Activated T-cell treated with anti-CD3 and anti-CD28 coated beads, Interleukin-2, amount 50 U/mL, for 48 hours (primary cell): ENCODE measurements at regions not wholly inside any gene's neighbourhood (a gene's known extent, or its start where the extent isn't known, plus 50 kb on each side); places are given as distances from the start of the nearest gene placed in this dataset.

Source experiments
- DNase-seq, 2 experiments: peaks; one replicate each; pipeline ENCODE4 v3.0.0-alpha.2; 2020

GRCh38 chr4:41318839-41319530, 62.3 kb downstream of the UCHL1 start:
- DNase-seq = no peak

GRCh38 chr4:41319553-41319952, 62.8 kb downstream of the UCHL1 start:
- no peak for DNase-seq

GRCh38 chr4:41320278-41320677, 63.5 kb downstream of the UCHL1 start:
- DNase-seq = no peak

- no peak for DNase-seq
Observed at GRCh38 chr4:41320786-41321185, 64.1 kb downstream of the UCHL1 start.

GRCh38 chr4:41321216-41321945, 64.7 kb downstream of the UCHL1 start:
- no peak for DNase-seq

GRCh38 chr4:41322617-41323016, 65.9 kb downstream of the UCHL1 start:
- no peak for DNase-seq

DNA sequence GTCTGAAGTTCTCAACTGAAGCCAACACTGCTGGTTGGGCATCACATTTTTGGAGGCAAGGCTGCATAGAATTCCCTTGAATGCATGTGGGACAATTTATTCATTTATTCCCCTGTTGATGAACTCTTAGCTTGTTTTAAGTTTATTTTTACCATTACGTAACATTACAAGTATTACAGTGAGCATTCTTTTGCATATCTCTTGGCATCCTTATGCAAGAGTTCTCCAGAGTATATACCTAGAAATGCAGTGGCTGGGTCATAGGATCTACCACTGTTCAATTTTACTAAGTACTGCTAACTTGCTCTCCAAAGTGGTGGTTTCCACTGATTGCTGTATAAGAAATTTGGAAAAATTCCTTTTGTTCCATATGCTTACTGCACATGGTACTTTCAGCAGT, 66.5 kb downstream of the UCHL1 start:
- DNase-seq = no peak

GRCh38 chr4:41323706-41324105, 67.0 kb downstream of the UCHL1 start:
- DNase-seq = no peak

GRCh38 chr4:41324861-41325260, 68.1 kb downstream of the UCHL1 start:
- no peak for DNase-seq

DNA sequence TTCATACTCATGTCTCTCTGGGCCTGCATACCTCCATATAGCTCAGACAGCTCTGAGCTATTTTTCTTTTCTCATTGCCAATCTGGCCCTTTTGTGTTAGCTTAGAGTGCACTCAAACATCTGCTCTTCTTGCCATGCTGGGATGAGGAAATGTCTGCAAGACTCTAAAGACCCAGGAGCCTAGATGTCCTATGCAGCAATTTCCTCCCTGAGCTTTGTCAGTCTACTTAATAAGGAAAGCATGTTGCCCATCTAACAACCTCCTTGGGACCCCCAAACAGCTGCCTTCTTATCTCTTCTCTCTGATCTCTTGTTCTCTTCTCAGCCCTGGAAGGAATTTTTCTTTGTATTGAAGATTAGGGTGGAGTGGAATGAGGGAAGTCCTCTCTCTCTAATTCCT, 69.2 kb downstream of the UCHL1 start:
- no peak for DNase-seq

DNA sequence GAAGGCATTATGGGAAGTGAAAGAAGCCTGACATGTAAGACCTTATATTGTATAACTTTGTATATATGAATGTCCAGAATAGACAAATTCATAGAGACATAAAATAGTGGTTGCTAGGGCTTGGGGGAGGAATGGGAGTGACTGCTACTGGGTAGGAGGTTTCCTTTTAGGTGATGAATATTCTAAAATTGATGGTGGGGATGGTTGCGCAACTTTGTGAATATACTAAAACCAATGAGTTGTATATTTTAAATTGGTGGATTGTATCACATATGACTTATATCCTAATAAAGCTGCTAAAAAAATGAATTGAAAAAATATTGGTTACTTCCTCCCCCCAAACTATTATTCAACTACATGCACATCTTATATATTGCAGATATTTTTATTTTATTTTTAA, 70.0 kb downstream of the UCHL1 start:
- no peak for DNase-seq

DNA sequence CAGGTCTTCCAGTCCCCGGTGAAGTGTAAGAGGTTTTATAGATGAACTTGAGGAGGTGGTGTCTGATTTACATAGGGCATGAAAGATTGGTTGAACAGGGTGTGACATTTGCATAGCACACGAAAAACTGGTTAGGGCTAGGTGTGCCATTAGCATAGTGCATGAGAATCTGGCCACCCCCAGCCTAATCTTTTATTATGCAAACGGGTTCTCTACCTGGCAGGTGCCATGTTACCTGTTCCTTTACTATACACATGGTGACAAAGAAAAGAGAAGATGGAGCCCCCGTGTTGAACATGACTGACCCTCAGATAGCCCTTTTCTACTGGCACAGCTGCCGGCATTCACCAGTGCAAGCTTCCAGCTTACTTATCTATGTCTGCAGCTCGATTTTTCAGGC, 71.0 kb downstream of the UCHL1 start:
- DNase-seq = no peak

DNA sequence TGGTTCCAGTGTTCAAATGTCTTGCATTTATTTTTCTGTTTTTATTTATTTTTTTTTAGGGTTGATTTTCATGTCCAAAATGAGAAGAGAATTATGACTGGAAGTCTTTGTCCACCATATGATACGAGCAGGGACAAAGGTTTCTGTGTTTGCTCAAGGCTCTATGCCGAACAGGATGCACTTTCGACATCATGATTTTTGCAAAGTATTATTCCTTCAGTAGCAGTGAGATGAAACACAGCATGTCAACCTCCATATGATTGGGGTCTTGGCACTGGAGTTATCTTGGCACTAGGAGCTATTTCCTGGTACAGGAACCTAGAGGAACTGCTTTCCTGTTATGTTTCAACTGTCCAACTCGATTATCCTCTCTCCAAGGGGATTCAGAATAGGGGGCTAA, 72.6 kb downstream of the UCHL1 start:
- no peak for DNase-seq

DNA sequence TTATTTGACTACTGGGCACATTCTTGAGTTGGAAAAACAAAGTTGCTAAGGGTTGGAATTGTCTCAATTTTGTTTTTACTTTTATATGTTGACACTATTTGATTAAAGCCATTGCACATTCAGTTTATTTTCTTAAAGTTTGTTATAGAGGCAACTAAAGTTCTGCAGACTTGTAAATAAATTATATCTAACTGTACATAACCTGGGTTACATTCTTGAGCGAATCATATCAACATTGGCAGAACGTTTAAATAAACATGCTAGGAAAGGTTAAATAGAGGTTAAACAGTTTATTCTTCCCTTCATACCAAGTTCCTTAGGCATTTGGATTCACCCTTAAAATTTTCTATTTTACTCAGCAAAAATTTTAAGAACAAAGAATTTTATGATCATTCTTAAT, 74.5 kb downstream of the UCHL1 start:
- DNase-seq = no peak

DNA sequence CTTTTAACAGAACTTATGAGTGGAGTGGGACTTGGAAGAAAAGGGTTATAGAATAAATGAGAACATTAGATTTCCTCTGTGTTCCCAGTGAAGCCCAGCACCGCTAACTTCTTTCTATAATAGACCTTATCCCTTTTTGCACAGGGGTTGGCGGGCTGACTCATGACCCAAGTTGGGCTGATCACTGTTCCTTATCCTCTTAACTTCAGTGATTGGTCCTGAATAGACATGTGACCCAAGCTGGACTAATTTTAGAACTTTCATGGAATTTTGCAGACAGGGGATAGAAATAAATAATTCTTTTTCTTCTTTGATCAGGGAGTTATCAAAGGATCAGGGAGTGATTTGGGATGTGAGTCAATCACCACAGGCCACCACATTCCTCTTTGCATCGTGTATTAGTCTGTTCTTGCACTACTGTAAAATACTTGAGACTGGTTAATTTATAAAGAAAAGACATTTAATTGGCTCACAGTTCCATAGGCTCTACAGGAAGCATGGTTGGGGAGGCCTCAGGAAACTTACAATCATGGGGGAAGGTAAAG, 75.9 kb downstream of the UCHL1 start:
- no peak for DNase-seq

DNA sequence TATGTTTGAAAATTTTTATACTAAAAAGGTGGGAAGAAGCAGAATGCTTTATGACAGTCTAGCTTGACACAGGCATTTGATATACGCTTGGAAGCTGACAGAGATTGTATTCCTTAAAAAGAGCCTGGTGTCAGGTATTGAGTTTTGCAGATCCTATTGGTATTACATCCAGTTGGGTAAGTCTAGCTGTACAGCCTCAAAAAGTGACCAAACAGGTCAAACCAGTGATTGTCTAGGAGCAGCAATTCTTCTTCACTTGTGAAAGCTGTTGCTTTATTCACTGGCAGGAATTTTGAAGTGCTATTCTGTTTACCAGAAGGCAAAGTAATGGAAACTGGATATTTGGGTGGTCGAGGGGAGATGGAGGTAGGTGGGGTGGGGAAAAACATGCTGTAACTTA, 77.5 kb downstream of the UCHL1 start:
- DNase-seq = no peak

DNA sequence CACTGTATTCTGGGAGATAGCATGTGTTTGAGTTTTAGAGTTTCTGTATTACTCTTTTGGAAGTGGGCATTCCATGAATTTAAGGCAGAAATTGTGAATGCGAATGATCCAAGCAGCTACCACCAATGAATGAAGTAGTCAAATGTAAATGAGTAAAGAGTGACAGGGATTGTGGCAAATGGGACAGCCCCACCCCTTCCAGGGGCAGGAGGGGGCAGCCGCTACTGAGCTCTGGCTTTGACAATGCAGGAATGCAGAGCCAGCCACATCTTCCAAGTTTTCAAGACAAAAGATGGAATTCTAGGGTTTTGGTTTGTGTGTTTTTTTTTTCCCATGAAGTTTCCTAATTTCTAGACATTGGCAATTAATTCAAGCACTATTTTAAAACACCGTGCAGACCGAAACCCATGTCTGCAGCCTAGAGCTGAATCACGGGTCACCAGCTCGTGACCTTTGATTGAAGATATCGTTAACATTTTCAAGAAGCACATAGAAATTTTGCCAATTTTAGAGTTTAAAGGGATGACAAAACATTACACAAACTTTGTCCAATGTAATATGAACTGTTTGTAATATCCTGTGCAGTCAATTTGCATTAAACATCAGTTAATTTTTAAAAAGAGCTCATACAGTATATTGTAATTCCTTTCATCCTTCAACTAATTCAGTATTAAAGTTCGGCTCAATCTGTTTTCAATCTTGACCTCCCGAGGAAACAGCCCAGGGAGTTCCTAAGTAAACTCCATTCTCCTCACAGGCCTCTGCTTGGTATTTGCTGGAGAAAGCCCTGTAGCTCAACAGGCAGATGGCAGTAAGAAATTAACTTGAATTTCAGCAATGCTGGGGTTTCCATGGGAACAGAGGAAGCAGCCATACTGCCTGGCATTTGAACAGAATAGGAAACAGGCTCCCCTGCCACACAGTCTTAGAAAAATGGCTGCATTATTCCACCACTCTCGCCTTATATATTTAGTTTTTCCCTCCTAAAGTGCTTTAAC, 83.4 kb downstream of the UCHL1 start:
- no peak for DNase-seq

- DNase-seq = no peak
Observed at GRCh38 chr4:41346306-41347061, 89.8 kb downstream of the UCHL1 start.

DNA sequence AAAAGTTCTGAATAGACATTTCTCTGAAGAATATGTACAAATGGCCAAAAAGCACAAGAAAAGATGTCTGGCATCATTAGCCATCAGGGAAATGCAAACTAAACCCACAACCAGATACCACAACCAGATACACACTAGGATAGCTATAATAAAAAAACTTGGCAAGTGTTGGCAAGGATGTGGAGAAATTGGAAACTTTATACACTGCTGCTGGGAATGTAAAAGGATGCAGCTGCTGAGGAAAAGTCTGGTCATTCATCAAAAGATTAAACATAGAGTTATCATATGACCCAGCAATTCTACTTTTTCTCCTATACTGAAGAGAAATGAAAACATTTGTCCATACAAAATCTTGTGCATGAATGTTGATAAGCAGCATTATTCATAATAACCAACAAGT, 92.3 kb downstream of the UCHL1 start:
- DNase-seq = no peak

- no peak for DNase-seq
Observed at GRCh38 chr4:41358647-41359421, 102.1 kb downstream of the UCHL1 start.

- no peak for DNase-seq
Observed at GRCh38 chr4:41359422-41359775, 102.7 kb downstream of the UCHL1 start.

GRCh38 chr4:41359836-41360213, 103.1 kb downstream of the UCHL1 start:
- no peak for DNase-seq
